ENCODE measurements at regions not wholly inside any gene's neighbourhood (a gene's known extent, or its start where the extent isn't known, plus 50 kb on each side); places are given as distances from the start of the nearest gene placed in this dataset.

DNA sequence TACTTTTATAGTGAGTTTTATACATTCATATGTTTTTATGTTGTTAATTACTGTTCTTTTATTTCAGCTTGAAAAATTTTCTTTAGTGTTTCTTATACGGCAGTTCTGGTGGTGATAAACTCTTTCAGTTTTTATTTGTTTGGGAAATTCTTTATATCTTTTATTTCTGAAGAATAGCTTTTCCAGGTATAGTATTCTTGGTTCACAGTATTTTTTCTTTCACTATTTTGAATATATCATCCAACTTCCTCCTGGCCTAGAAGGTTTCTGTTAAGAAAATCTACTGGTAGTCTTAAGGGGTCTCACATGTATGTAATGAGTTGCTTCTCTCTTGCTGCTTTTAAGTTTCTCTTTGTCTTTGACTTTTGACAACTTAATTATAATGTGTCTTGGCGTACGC lies 79.4 kb downstream of the NXNL2 start:
- TF ChIP-seq CTCF (IDR thresholded peaks at IDR 0.05) = no peak
- TF ChIP-seq EP300 (IDR thresholded peaks at IDR 0.05) = no peak
